ENCODE measurements at regions not wholly inside any gene's neighbourhood (a gene's known extent, or its start where the extent isn't known, plus 50 kb on each side); places are given as distances from the start of the nearest gene placed in this dataset.

- no peak for TF ChIP-seq ZNF274 (IDR thresholded peaks at IDR 0.05; ENCODE audit: low read depth, low read length)
- TF ChIP-seq YY1 (IDR thresholded peaks at IDR 0.05; ENCODE audit: insufficient read depth, insufficient read length): no peak
Observed at GRCh38 chr6:132161283-132161682, 210.1 kb upstream of the CCN2 start.
